Neuronal stem cell (in vitro differentiated cells): ENCODE measurements at regions not wholly inside any gene's neighbourhood (a gene's known extent, or its start where the extent isn't known, plus 50 kb on each side); places are given as distances from the start of the nearest gene placed in this dataset.

Experiments
- DNase-seq: peaks from one replicate; pipeline ENCODE4 v3.0.0-alpha.2; 2013; ENCODE audit warnings: low spot score
- H2AFZ ChIP-seq: one replicate; pipeline ENCODE4 v1.6.1; 2013; ENCODE audit warnings: mild to moderate bottlenecking, low read length, inconsistent platforms
- H2AK5ac ChIP-seq: 2 replicates; pipeline ENCODE4 v1.6.1; 2013; ENCODE audit warnings: low read depth, mild to moderate bottlenecking, inconsistent platforms, low read length, moderate library complexity, mixed read lengths
- H2BK120ac ChIP-seq: 2 replicates; pipeline ENCODE4 v1.6.1; 2013; ENCODE audit warnings: low read depth, mild to moderate bottlenecking, inconsistent platforms, low read length, moderate library complexity, mixed read lengths
- H2BK12ac ChIP-seq: one replicate; pipeline ENCODE4 v1.6.1; 2013; ENCODE audit warnings: low read length, inconsistent platforms
- H2BK15ac ChIP-seq: 2 replicates; pipeline ENCODE4 v1.6.1; 2013; ENCODE audit warnings: mild to moderate bottlenecking, low read length, inconsistent platforms, mixed read lengths
- H2BK5ac ChIP-seq: one replicate; pipeline ENCODE4 v1.6.1; 2013; ENCODE audit warnings: inconsistent platforms, mild to moderate bottlenecking, low read length, moderate library complexity
- H3K14ac ChIP-seq: one replicate; pipeline ENCODE4 v1.6.1; 2013; ENCODE audit warnings: low read length, inconsistent platforms
- H3K18ac ChIP-seq: 2 replicates; pipeline ENCODE4 v1.6.1; 2013; ENCODE audit warnings: low read length, inconsistent platforms
- H3K23ac ChIP-seq: 2 replicates; pipeline ENCODE4 v1.6.1; 2013; ENCODE audit warnings: low read depth, mild to moderate bottlenecking, mixed read lengths, low read length, inconsistent platforms; ENCODE audit not compliant: poor library complexity
- H3K27ac ChIP-seq: replicated peaks from 3 replicates; pipeline ENCODE4 v1.5.1; 2013; ENCODE audit warnings: low read length, inconsistent platforms
- H3K27me3 ChIP-seq, 3 experiments: 2 replicates each; pipeline ENCODE4 v1.6.1; 2013; ENCODE audit warnings: low read length in 3 of 3, mild to moderate bottlenecking in 2 of 3, inconsistent platforms in 1 of 3, low read depth in 1 of 3, mixed read lengths in 1 of 3, moderate library complexity in 1 of 3; ENCODE audit not compliant: control insufficient read depth in 3 of 3, insufficient read depth in 3 of 3
- H3K36me3 ChIP-seq, 2 donors: replicated peaks in 1 of 2; 2 replicates each; pipeline ENCODE4 v1.6.1; 2013; ENCODE audit warnings: low read length in 2 of 2; ENCODE audit not compliant: control insufficient read depth in 2 of 2, insufficient read depth in 2 of 2
- H3K4ac ChIP-seq: 2 replicates; pipeline ENCODE4 v1.6.1; 2013; ENCODE audit warnings: inconsistent platforms, mild to moderate bottlenecking, low read length, moderate library complexity
- H3K4me1 ChIP-seq, 2 donors: 1 replicate in 1 of 2; 2 replicates in 1 of 2; pipeline ENCODE4 v1.6.1; 2013; ENCODE audit warnings: low read length in 2 of 2, low read depth in 1 of 2; ENCODE audit not compliant: control insufficient read depth in 2 of 2, insufficient read depth in 1 of 2
- H3K4me2 ChIP-seq: one replicate; pipeline ENCODE4 v1.6.1; 2013; ENCODE audit warnings: mild to moderate bottlenecking, low read length, inconsistent platforms; ENCODE audit not compliant: insufficient read depth, poor library complexity, severe bottlenecking
- H3K4me3 ChIP-seq, 2 donors: 2 replicates each; pipeline ENCODE4 v1.5.1; 2013; ENCODE audit warnings: low read length in 2 of 2, mild to moderate bottlenecking in 2 of 2, inconsistent platforms in 1 of 2, moderate library complexity in 1 of 2
- H3K79me1 ChIP-seq: one replicate; pipeline ENCODE4 v1.6.1; 2013; ENCODE audit warnings: low read depth, mild to moderate bottlenecking, inconsistent platforms, low read length, moderate library complexity
- H3K9ac ChIP-seq: one replicate; pipeline ENCODE4 v1.6.1; 2013; ENCODE audit warnings: mild to moderate bottlenecking, low read depth, low read length, inconsistent platforms; ENCODE audit not compliant: poor library complexity
- H3K9me3 ChIP-seq, 2 donors: replicated peaks in 1 of 2; 2 replicates each; pipeline versions ENCODE3 to v1.6.1; 2013; ENCODE audit warnings: low read length in 2 of 2, mild to moderate bottlenecking in 2 of 2, inconsistent platforms in 1 of 2, low read depth in 1 of 2, mixed read lengths in 1 of 2, moderate library complexity in 1 of 2; ENCODE audit not compliant: control insufficient read depth in 2 of 2, insufficient read depth in 1 of 2
- H4K8ac ChIP-seq: one replicate; pipeline ENCODE4 v1.6.1; 2013; ENCODE audit warnings: low read depth, mild to moderate bottlenecking, inconsistent platforms, low read length, moderate library complexity
- H4K91ac ChIP-seq: one replicate; pipeline ENCODE4 v1.6.1; 2013; ENCODE audit warnings: low read length, low read depth, mild to moderate bottlenecking, inconsistent platforms; ENCODE audit not compliant: poor library complexity
- WGBS, 2 donors: extraction: QIAGEN DNeasy Blood & Tissue Kit; methylation state at CpG; one replicate each; pipeline ENCODE4 v1.1.7; 2013; ENCODE audit warnings: missing lambda C conversion rate in 2 of 2, mixed read lengths in 1 of 2; ENCODE audit not compliant: insufficient read length in 2 of 2, insufficient replicate concordance in 1 of 2; ENCODE audit errors: extremely low coverage in 2 of 2; 5-methylcytosine and 5-hydroxymethylcytosine counted together

DNA sequence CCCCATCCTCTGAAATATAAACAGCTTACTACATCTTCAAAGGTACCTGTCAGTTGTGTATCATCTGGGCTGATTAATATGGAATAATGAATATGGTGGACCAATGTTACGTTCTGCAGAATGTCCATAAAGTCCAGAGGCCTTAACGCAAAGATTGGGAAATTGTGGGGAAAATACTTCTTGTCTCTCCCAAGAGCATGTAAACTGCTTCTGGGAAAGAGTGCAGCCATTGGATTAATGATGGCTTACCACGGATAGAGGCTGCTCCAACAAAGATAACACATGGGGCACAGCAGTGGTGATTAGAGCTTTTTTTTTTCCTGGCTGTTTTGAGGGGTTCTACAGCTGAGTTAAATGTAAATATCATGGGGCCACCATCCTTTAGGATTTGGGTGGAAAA, 340.4 kb upstream of the AKR1E2 start:
- H3K79me1 ChIP-seq, result no peaks in the 10 kb centered on the region
- no CpG with 5 or more reads among the region's 3 CpGs for WGBS, 2 donors
- no peak overlapping the region for H3K4me2 ChIP-seq
- H2BK120ac ChIP-seq, result no peak overlapping the region
- no peak overlapping the region for H4K8ac ChIP-seq
- no peak overlapping the region for H3K18ac ChIP-seq
- H3K14ac ChIP-seq, result no peak overlapping the region
- no peak overlapping the region for H3K23ac ChIP-seq
- H3K9me3 ChIP-seq, result peaks cover 0 to 5% of the 10 kb centered on the region in 2 donors
- no peak overlapping the region for H2AFZ ChIP-seq
- peaks cover 3 to 12% of the 10 kb centered on the region in 2 donors for H3K4me1 ChIP-seq
- no peak overlapping the region for H3K4me3 ChIP-seq
- H3K27me3 ChIP-seq, result no peaks in the 10 kb centered on the region
- no peak overlapping the region for H2AK5ac ChIP-seq
- no peak overlapping the region for H3K4ac ChIP-seq
- no peaks in the 10 kb centered on the region for H3K36me3 ChIP-seq
- DNase-seq, result no peak
- H3K27ac ChIP-seq, result no peak overlapping the region
- no peak overlapping the region for H3K9ac ChIP-seq
- no peak overlapping the region for H4K91ac ChIP-seq
- H2BK5ac ChIP-seq, result no peak overlapping the region
- no peak overlapping the region for H2BK12ac ChIP-seq
- no peak overlapping the region for H2BK15ac ChIP-seq

- no peak for DNase-seq
- peaks cover 0 to 5% of the 10 kb centered on the region in 2 donors for H3K9me3 ChIP-seq
- no peak overlapping the region for H2BK12ac ChIP-seq
- H2AFZ ChIP-seq, result no peak overlapping the region
- H3K36me3 ChIP-seq, result no peaks in the 10 kb centered on the region
- no peaks in the 10 kb centered on the region for H3K27me3 ChIP-seq
- H3K14ac ChIP-seq, result no peak overlapping the region
- no peak overlapping the region for H4K91ac ChIP-seq
- H2BK120ac ChIP-seq, result no peak overlapping the region
- no peaks in the 10 kb centered on the region for H3K79me1 ChIP-seq
- no peak overlapping the region for H2BK5ac ChIP-seq
- H3K4ac ChIP-seq, result no peak overlapping the region
- no peak overlapping the region for H3K18ac ChIP-seq
- H4K8ac ChIP-seq, result no peak overlapping the region
- H3K23ac ChIP-seq, result no peak overlapping the region
- H3K9ac ChIP-seq, result no peak overlapping the region
- H3K4me3 ChIP-seq, result no peak overlapping the region
- H3K27ac ChIP-seq, result no peak overlapping the region
- peaks cover 3 to 12% of the 10 kb centered on the region in 2 donors for H3K4me1 ChIP-seq
- no CpG with 5 or more reads among the region's 4 CpGs for WGBS, 2 donors
- no peak overlapping the region for H2AK5ac ChIP-seq
- H3K4me2 ChIP-seq, result no peak overlapping the region
- H2BK15ac ChIP-seq, result no peak overlapping the region
Measured at GRCh38 chr10:4483811-4484210, 342.2 kb upstream of the AKR1E2 start.

DNA sequence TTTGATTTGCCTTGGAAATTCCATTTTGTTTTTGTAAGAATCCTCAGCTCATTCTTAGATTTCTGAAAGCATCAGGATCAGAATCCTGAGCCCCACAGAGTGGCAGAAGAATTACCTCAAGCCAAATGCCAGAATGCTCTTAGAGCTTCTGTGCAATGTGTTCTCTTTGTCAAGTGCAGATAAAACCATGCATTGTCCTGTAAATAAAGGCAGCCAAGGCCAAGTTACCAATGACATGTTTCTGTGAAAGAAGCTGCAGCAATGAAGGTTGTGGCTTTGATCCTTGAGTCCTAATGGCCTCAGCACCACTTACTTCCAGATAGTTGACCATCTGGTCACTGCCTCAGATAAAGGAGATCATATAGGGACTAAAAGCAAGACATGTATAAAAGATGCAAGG, 343.3 kb upstream of the AKR1E2 start:
- Histone ChIP-seq H3K4me3 (no peak overlapping the region), H2BK12ac (no peak overlapping the region), H4K91ac (no peak overlapping the region), H4K8ac (no peak overlapping the region), H3K36me3 (no peaks in the 10 kb centered on the region), H3K4me2 (no peak overlapping the region), H3K4ac (no peak overlapping the region), H3K23ac (no peak overlapping the region), H2AK5ac (no peak overlapping the region), H3K18ac (no peak overlapping the region), H2BK15ac (no peak overlapping the region), H2BK5ac (no peak overlapping the region), H3K27ac (no peak overlapping the region), H3K4me1 (peaks cover 0 to 12% of the 10 kb centered on the region in 2 donors), H2BK120ac (no peak overlapping the region), H3K79me1 (no peaks in the 10 kb centered on the region), H3K27me3 (no peaks in the 10 kb centered on the region), H3K14ac (no peak overlapping the region), H2AFZ (no peak overlapping the region), H3K9ac (no peak overlapping the region), H3K9me3 (peaks cover 0 to 5% of the 10 kb centered on the region in 2 donors)
- no peak for DNase-seq

DNA sequence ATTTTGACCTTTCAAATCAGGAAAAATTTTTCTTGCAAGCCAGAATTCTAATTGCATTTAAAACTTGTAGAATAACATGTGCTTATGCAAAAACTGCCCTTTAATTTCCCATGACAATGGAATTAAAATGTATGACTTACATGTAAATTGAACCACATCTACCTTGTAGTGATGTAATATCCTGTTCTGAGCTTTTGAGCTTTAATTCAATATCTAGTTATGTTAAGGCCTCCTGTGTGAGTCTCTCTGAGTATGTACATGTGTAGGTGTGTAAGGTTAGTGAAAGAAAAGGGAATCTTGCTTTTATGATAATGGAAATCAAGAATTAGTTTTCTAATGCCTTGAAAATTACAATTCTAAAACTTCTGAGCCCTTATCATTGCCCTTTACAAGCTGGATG, 344.8 kb upstream of the AKR1E2 start:
- Histone ChIP-seq H2BK12ac (no peak overlapping the region), H3K9ac (no peak overlapping the region), H3K27ac (no peak overlapping the region), H2AK5ac (no peak overlapping the region), H4K8ac (no peak overlapping the region), H3K4me2 (no peak overlapping the region), H3K27me3 (no peaks in the 10 kb centered on the region), H2AFZ (no peak overlapping the region), H2BK5ac (no peak overlapping the region), H3K4me3 (no peak overlapping the region), H3K4ac (no peak overlapping the region), H3K9me3 (no peaks in the 10 kb centered on the region), H4K91ac (no peak overlapping the region), H3K14ac (no peak overlapping the region), H3K4me1 (peaks cover 0 to 12% of the 10 kb centered on the region in 2 donors), H2BK120ac (no peak overlapping the region), H3K36me3 (no peaks in the 10 kb centered on the region), H3K18ac (no peak overlapping the region), H3K23ac (no peak overlapping the region), H3K79me1 (no peaks in the 10 kb centered on the region), H2BK15ac (no peak overlapping the region)
- no peak for DNase-seq
